HG03280 (cell line): ENCODE measurements at regions not wholly inside any gene's neighbourhood (a gene's known extent, or its start where the extent isn't known, plus 50 kb on each side); places are given as distances from the start of the nearest gene placed in this dataset.

Source experiments
- ATAC-seq: cut with Tn5 transposase; IDR thresholded peaks from one replicate; pipeline ENCODE4 v1.9.1; 2021; ENCODE audit warnings: mild to moderate bottlenecking, moderate library complexity; ENCODE audit not compliant: unreplicated experiment

DNA sequence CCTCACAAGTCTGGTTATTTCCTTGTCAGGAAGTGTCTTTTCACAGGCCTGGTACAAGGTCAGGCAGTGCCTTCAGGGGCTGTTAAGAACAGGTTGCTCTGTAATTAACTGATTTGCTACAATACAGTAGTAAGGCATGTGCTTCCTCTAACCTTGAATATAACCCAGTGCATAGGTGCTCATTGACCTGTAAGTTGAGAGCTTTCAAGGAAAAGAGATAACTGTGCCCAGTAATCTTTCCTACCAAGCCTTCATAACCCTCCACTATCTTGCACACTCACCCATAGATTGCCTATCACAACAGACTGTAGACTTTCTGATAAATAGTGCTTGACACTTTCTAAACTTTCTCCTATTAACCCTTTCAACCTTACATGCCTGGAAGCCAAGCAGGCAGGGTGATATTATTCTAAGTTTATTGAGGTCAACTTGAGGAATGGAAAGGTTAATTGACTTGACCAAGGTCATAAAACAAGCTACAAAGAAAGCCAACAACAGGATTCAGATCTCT, 148.1 kb downstream of the PPARGC1A start:
- ATAC-seq, result no peak

DNA sequence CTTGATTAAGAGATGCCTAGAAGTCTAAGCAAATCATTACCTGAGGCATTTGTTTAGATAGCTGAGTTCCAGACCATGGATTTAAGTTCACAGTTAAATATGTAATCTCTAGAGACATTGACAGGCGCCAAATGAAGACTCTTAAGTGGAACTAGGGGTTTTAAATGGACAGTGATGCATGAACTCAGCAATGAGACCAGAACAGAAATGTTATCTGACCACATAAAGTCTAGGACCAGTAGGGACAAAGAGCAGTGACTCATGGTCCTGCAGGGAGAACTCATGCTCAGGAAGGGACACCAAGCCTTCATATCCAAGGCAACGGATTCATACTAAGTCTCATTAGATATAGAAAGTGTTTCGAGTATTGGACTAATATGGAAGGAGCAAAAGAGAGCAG, 152.3 kb downstream of the PPARGC1A start:
- ATAC-seq, result no peak

DNA sequence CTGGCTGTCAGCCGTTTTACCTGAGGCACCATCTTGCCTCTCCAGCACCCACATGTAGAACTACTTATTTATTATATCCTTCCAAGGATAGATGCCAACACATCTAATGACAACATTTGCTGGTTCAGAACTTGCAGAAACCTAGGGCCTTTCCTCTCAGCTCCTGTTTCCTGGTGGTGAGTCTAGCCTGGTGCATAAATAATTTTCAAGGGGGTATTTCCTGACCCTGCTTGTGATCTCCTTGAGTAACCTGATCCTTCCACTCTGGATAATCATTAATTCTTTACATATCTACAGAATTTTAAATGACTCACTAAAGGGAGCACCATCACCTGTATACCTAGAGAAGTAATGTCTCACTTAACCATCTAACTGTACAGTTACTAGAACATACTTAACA, 153.4 kb downstream of the PPARGC1A start:
- no peak for ATAC-seq

DNA sequence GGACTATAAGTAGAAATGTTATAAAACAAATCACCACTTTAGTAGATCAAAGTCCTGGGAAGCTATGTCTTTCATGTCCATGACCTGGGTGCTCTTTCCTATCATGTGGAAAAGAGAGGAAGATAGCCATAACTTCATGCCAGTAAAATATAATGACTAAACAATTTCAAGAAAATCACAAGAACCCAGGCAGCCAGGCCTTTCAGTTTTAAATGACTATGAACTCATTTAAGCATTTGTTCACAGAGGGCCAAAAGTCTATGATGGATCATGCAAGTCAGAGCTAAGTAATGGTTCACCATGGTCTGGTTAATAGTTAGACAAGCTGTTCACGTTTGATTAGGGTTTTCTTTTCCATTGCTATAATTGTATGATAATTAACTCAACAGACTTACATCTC, 155.8 kb downstream of the PPARGC1A start:
- no peak for ATAC-seq

DNA sequence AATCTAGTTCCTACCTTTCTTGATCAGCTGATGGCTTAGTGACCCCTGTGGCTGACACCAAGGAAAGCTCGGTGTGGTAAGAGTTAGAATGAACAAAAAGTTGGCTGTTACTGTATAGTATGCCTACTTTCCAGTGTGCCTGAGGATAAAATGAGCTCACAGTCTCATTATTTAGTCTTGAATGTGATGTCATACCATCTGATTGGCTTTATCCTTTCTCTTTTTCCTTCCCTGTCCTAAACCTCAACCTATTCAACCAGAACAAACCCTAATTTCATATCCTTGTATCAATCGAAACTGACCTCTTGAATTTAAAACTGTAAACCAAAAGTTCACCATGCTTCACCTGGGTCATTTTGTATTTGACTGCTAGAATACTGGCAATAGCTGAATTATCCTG, 156.4 kb downstream of the PPARGC1A start:
- ATAC-seq, result no peak

DNA sequence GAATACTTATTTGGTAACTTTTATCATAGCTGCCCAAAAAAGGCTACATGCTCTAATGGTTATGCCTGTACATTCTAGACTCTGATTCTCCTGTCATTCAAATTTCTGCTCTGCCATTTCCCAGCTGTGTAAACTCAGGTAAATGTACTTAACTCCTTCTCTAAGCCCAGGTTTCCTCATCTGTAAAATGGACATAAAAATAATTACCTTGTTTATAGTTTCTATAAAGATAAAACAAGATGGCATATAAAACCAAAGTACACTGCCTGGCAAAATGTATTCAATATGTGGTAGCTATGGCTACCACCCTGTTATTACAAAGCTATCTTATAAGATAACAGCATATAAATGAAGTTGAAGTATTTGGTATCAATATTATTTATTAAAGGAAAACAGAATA, 158.8 kb downstream of the PPARGC1A start:
- no peak for ATAC-seq

DNA sequence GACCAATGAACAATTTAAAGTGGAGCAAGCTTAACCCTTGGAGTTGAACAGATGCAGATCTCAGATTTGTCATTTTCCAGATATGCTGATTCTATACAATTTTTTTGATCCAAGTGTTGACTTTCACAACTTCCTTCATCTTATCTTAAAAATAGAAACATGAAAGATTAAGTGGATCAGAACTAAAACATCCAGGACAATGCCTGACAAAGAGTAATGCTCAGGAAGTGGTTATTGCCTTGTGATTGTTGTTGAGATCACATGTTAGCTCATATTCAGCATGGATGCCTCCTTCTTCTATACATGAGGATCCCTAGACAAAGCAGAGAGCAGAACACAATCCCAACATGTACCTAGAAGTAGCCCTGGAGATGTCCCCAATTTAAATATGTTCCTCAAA, 160.9 kb downstream of the PPARGC1A start:
- no peak for ATAC-seq

DNA sequence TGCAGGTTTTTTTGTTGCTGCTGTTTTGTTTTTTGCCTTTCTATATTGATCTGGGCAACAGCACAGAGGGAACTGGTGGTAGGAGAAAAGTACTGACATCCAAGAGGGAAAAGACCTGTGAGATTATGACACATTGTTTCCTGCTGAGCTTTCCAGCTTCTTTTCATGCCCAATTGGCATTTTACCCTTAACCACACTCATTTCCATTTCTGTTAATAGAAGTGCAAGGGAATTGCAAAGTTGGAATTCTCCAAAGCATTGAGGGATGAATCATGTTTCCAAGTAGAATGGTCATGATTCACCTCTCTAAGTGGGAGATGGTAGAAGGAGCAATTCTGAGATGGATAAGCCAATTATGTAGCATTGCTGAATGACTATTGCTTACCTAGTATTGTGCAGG, 161.5 kb downstream of the PPARGC1A start:
- ATAC-seq, result no peak

DNA sequence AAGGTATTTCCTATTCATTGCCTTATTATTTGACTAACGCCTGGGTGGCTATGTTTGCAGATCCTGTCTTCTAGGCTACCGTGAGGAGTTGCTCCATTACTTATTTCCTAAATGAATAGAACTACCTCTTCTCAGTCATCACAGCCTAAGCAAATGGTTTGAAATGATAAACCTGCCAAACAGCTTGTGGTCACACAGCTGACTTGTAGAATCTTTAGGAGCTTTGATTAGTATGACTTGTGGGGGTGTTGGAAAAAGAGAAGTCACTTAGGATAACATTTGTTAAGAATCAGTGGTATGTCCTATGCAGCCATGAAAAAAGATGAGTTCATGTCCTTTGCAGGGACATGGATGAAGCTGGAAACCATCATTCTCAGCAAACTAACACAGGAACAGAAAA, 169.3 kb downstream of the PPARGC1A start:
- no peak for ATAC-seq

DNA sequence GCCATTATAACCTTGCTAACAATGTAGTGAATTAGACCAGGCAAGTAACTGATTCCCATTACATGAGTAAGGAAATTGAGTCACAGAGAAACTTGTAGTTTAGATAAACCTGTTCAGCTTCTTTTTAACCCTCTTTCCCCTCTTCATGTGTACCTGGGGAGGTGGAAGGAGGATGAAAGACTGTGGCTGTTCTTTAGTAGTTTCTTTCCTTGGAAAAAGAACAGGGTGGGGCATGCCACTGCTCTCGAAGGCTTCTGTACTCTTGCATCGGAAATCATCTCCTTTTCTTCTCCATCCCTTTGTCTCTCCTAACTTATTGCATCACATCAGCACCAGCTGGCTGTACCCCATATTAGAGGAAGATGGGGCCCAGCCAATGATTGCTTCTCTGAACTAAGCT, 171.4 kb downstream of the PPARGC1A start:
- ATAC-seq, result no peak

DNA sequence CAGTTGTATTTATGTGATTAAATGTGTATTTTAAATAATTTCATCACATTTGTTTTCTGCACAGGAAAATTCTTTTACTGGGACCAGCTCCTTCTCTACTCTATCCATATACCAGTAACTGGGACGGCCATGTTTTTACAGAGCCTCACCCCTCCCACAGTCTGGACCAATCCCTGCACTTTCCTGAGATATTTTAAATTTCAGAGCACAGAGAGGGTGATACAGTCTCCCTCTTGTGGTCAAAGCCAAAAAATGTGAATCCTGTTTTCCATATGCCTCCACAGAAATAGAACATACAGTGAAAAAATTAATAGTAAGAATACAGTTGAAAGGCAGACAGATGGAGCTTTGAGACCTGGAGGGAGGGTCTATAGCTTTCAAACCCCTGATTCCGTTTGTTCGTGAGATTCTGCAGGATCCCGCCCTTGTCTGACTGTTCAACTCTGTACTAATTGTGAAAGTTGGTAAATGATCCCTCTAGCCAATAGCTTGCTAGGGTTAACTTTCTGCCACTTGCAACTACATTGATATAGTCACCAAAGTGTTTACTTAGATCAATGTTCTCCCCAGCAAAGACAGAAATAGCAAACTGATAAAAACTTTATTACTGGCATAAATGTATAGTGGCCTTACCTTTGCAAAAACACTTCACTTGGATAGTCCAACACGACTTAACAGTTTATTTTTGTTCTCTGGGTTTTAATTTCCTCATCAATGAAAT, 172.2 kb downstream of the PPARGC1A start:
- no peak for ATAC-seq

DNA sequence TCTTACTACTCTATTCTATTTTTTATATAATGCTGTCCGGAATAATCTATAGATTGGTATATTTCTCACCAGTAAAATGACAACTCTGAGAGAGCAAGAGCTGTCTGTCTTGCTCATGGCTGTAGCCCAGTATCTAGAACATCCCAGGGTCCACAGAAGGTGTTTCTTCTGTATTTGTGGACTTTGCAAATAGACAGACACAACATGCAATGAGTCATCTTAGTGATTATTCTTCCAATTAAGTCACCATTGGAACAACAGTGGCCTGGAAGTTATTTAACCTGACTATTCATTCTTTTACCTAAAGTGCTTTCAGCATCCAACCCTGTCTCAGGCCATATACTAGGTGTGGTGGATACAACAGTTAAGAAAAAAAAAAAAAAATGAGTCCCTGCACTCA, 179.5 kb downstream of the PPARGC1A start:
- no peak for ATAC-seq

DNA sequence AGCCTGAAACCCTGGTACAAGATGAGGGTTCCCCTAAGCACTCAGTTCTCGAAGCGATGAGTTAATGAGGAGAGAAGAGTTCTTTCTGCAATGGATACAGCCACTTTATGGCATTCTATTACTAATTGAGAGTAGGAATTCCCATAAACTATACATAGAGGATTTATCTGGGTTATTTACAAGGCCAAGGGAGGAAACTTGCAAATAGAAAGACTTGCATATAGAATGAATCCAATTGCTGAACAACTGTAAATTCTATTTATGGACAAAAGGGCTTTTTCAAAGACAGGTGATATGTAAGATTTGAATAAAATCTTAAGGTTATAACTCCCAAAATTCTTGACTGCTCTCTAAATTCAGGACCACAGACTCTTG, 182.2 kb downstream of the PPARGC1A start:
- no peak for ATAC-seq

DNA sequence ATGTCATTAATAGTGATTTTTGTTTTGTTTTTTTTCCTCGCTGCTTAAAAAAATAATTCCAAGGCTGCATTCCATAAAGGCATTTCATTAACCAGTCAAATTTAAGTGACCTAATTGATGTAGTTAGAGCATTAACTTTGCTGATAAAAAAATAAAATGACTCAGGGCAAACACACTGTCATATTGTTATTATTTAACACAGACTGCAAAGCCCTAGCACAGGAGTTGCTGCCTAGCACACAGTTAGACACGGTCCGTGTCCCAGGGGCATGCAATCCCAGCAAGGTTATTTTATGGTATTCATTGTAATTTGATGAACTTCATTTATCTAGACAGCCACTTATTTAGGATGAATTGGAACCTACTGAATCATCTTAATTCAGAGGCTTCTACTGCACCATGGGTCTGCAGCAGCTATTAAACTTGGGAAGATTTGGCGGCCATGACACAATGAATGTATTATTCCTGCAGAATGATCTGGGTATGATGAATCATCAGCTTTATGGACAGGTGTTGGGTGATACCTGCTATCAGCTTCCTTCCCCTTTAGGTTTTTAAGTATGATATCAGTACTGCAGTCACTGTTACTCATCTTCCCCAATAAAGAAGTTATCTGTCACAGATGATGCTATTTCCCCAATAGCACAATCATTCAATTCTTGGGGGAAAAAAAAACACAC, 182.7 kb downstream of the PPARGC1A start:
- ATAC-seq, result no peak

DNA sequence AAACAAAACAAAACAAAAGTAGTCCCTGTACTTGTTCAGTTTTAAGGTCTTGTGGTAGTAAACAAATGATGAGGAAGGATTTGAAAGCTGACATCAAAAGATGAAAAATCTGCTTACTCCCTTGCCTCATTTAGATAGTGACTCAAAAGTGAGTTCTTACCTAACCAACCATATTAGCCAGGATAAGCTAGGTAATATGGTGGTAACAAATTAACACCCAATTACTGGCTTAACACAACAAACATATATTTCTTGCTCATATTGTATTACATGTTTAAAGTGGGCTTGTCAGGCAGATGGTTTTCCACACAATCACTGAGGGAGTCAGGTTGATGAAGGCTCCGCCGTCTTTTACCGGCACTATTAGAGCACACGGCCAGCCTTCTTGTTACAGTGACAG, 189.7 kb downstream of the PPARGC1A start:
- ATAC-seq, result no peak

DNA sequence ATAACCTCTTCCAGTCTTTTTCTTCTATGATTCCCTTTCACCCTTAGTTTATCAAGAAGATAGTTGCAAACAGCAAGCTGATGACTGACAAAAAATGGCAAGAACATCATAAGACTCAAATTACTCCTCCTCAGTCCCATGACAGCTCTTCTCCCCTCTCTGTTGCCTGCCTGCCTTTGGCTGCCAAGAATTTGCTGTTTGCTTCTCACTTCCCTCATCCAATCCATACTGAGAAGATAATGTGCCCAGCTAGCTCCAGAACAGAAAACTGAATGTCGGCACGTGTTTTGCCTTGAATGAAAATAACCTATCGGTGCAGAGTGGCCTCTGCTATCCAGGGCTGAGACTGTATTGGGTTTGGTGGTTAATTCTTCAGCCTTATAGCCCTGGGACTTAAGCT, 192.1 kb downstream of the PPARGC1A start:
- no peak for ATAC-seq

DNA sequence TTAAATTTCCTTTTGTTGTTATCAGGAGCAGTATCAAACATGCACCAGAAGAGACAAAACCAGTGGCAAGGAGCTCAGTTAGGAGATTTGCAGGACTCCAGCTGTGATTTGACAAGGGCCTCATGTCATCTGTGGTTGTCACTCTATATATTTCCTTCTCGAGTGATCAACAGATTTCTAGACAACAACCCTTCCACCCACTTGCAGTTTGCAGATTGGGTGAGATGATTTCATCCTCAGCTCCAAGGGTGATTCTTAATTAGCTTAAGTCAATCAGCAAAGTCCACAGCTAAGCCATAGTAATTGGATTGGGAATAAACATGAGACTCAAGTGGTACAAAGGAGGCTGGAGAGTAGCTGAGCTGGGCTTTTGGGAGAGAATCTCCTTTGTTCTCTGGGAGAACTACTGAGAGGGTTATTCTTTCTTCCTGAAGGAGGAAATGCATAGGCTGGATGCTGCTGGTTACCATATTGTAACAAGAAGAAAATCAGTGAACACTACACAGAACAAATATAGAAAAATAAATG, 192.8 kb downstream of the PPARGC1A start:
- ATAC-seq, result no peak

DNA sequence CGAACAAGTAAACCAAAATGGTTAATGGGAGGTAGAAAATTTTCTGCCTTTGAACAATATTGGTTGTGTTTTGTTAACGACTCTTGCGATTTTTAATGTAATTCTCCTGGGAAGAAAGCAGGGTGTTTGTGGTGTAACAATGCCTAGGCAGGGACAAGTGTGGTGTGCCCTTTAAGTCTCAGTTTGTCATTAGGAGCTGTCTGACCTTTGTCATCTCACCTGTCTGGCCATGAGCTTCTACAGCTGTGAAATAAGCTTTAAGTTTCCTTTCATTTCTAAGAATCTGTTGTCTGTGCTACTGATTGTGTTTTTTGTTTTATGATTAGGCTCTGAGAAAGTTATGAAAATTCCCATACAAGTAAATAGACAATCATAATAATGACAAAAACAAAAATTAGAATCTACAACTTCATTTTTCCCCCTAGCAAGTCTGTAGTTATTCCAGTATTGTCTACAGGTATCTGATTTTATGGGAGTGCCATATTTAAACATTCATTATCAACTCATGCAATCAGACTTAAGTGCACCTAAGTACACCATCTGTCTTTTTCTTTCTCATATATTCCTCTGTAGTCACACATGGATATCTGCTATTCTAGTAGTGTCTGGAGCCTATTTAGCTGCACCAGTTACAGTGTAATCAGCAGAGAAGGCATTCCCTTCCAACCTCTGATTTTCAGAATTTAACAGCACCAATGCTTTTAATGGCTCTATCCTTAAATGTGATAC, 203.5 kb downstream of the PPARGC1A start:
- no peak for ATAC-seq

DNA sequence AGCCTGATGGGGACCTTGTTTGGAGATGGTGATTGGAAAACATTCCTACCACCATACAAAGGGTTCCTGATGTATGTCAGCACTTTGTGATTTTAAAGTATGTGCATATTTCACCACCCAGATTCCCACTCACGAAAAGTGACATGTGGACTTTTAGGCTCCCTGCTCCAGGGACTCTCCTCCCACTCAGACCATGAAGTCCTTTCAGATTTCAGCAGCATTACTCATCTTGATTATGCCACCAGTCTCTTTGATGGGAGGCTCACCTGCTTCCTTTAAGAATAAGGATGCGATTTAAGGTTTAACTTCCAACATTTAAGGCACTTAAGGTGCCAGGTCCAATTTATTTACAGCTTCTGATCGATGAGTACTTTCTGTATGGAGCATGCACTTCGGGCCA, 204.4 kb downstream of the PPARGC1A start:
- no peak for ATAC-seq

DNA sequence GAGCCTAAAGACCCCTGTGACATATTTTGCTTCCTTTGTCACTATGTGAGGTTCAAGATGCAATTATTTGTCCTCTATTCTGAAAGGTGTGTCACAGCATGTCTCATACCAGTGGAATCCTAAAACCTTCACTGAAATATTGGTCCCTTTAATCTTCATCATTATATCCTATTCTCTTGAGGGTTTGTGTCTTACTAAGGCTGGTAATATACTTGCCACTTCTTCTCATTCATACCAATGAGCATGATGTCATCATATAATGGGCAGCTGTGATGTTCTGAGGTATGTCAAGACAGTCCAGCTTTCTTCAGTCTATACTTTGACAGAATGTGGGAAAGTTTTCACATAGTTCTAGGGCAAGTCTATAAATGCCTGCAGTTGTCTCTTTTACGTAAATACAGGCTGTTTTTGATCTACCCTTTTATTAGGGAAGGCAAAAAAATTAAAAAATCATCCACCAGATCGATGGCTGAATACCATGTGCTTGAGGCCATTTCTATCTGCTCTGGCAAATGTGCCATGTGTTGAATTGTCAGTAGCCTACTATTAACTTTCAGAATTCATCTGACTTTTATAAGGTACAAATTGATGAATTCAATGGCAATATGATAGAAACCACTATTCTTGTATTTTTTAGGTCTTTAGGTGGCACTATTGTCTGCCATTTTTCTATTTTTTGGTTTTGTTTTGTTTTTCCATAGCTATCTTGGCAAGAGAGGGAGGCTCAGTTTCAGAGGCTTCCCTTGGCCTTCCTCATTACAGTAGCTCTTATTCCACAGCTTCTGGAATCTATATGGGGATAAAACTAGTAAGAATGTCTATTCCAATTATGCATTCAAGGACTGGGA, 209.0 kb downstream of the PPARGC1A start:
- ATAC-seq, result no peak

DNA sequence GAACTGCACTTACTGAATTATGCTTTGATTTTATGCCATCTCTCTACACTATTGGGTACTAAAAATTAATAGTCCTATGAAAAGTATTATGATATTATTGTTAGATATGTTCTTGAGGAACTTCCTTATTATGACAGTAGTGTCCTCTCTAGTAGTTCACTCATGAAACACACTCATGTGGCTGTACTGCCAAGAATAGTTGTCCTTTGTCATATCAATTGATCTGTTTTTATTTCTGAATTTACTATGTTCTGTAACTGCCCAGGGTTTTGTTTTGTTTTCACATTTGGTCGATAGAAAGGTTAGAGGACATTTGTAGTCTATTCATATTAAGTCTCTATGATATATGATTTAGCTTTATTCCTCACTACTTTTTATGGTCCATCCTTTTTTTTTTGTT, 215.2 kb downstream of the PPARGC1A start:
- no peak for ATAC-seq
